Panc1 (cell line): ENCODE measurements at regions not wholly inside any gene's neighbourhood (a gene's known extent, or its start where the extent isn't known, plus 50 kb on each side); places are given as distances from the start of the nearest gene placed in this dataset.

Experiments
- ATAC-seq: fragments of 200-7000 bp; cut with Tn5 transposase; 2 replicates; pipeline ENCODE4 v1.9.1; 2020; ENCODE audit warnings: mild to moderate bottlenecking, moderate library complexity
- BruUV-seq: library from RNA; stranded (reverse); fragments of 400-500 nt; replicated peaks from 2 replicates; lab custom pipeline; 2021; lab: Mats Ljungman, UMichigan
- CTCF ChIA-PET: fragments of 300-600 bp; sonication (Branson Sonifier 250); formaldehyde crosslinking; loops from one replicate; lab custom pipeline; 2022; ENCODE audit warnings: antibody characterized with exemption; lab: Charles Lee
- POLR2A ChIA-PET: fragments of 300-600 bp; sonication (Branson Sonifier 250); formaldehyde crosslinking; loops from one replicate; lab custom pipeline; 2022; ENCODE audit warnings: antibody characterized with exemption; lab: Charles Lee
- DNase-seq: peaks from one replicate; pipeline ENCODE4 v3.0.0-alpha.2; 2010; ENCODE audit warnings: low read depth, low spot score
- H3K27ac ChIP-seq: 2 replicates; pipeline ENCODE4 v1.5.1; 2011; ENCODE audit warnings: mild to moderate bottlenecking, low read length, inconsistent platforms
- H3K27me3 ChIP-seq: fragments of 200-500 bp; sonication (Bioruptor generic); 2 replicates; pipeline ENCODE4 v1.6.0; 2014; ENCODE audit warnings: low read length, inconsistent platforms; ENCODE audit not compliant: control insufficient read depth, insufficient read depth
- H3K36me3 ChIP-seq: fragments of 200-500 bp; sonication (Bioruptor generic); 2 replicates; pipeline ENCODE4 v1.5.1; 2014; ENCODE audit warnings: inconsistent platforms, mild to moderate bottlenecking, low read length, moderate library complexity; ENCODE audit not compliant: control insufficient read depth, insufficient read depth
- H3K4me1 ChIP-seq: 2 replicates; pipeline ENCODE4 v1.5.1; 2011; ENCODE audit warnings: inconsistent platforms, mild to moderate bottlenecking, low read length, moderate library complexity; ENCODE audit not compliant: control insufficient read depth, insufficient read depth
- H3K4me3 ChIP-seq, 2 experiments: 2 replicates each; pipeline ENCODE4 v1.5.1; 2011 to 2012; ENCODE audit warnings: low read depth in 2 of 2, low read length in 2 of 2, mild to moderate bottlenecking in 2 of 2, inconsistent platforms in 1 of 2, moderate library complexity in 1 of 2
- H3K9me3 ChIP-seq: fragments of 200-500 bp; sonication (Bioruptor generic); 2 replicates; pipeline ENCODE4 v1.5.1; 2014; ENCODE audit warnings: low read depth, mild to moderate bottlenecking, inconsistent platforms, low read length, moderate library complexity; ENCODE audit not compliant: control insufficient read depth, insufficient read depth
- CTCF ChIP-seq: fragments of 450-650 bp; IDR thresholded peaks from 2 replicates; pipeline ENCODE4 v1.5.1; 2017; ENCODE audit warnings: mild to moderate bottlenecking
- POLR2AphosphoS5 ChIP-seq: IDR thresholded peaks from 2 replicates; pipeline ENCODE4 v1.6.1; 2012; ENCODE audit warnings: mild to moderate bottlenecking, low read depth, low read length, moderate library complexity
- REST ChIP-seq, 2 experiments: IDR thresholded peaks; 2 replicates each; pipeline ENCODE4 v1.6.1; 2011 to 2012; ENCODE audit warnings: low read depth in 2 of 2, control low read depth in 1 of 2, low read length in 1 of 2, mild to moderate bottlenecking in 1 of 2, moderate library complexity in 1 of 2; ENCODE audit not compliant: insufficient read depth in 1 of 2
- SIN3A ChIP-seq: IDR thresholded peaks from 2 replicates; pipeline ENCODE4 v1.6.1; 2012; ENCODE audit warnings: low read depth, mild to moderate bottlenecking, low read length, moderate library complexity, borderline replicate concordance; ENCODE audit not compliant: insufficient read depth
- TCF7L2 ChIP-seq: IDR thresholded peaks from 2 replicates; pipeline ENCODE4 v1.6.1; 2011; ENCODE audit warnings: mild to moderate bottlenecking, low read depth, low read length, inconsistent platforms
- in situ Hi-C: cut with HindIII; loops from 2 replicates; pipeline ENCODE4 v1.10.0; 2016; ENCODE audit warnings: low sequenced_read_pairs, low pct_unique_long_range_greater_than_20kb
- intact Hi-C: fragments of 100-400 bp; cut with micrococcal nuclease; formaldehyde crosslinking; loops from one replicate; pipeline ENCODE4 v1.10.0; 2022; ENCODE audit not compliant: unreplicated experiment

DNA sequence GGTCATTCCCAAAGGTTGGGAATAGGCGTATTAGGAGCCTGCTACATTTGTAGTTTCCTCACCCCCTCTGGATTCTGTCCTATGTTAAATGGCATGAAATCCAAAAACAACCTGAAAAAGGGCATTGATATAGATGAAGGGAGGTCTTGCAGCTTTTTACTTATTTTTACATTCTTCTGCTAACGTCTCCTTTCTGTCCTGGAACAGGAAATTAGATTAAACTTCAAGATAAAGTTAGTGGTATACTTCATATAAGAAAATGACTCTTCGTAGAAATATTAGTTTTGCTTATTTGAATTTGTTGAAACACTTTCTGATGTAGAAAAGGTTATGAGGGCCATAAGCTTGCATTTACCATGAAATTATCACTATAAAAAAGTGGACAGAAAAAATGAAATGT, 694.5 kb downstream of the ADCYAP1 start:
- no peak overlapping the region for H3K27ac ChIP-seq
- intact Hi-C loops (no loop called here), in situ Hi-C loops (no loop called here)
- TF ChIP-seq CTCF (no peak), REST (IDR thresholded peaks at IDR 0.05; ENCODE audit: insufficient read depth in 1 of 2, low read depth in 2 of 2, low read length in 1 of 2) (no peak), POLR2AphosphoS5 (no peak), TCF7L2 (no peak), SIN3A (no peak)
- BruUV-seq: no TSS peak
- CTCF ChIA-PET: no interaction called here
- ATAC-seq (no peak), DNase-seq (no peak)
- H3K27me3 ChIP-seq: no peaks in the 10 kb centered on the region
- H3K9me3 ChIP-seq: no peaks in the 10 kb centered on the region
- H3K4me1 ChIP-seq: no peaks in the 10 kb centered on the region
- no peaks in the 10 kb centered on the region for H3K36me3 ChIP-seq
- H3K4me3 ChIP-seq: no peak overlapping the region
- POLR2A ChIA-PET: no interaction called here

DNA sequence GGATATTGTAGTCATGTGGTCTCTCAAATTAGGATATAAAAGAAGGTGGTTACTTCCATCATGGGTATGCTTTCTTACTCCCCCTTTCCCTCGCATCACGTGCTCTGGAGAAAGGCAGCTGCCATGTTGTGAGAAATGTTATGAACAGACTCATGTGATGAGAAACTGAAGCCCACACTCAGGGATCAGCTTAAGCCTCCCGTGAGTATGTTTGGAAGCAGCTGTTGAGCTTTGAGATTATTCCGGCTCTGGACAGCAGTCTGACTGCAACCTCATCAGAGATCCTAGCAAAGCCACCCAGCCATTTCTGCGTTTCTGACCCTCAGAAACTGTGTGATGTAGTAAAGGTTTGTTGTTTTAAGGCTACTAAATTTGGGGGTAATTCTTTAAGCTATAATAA, 700.1 kb downstream of the ADCYAP1 start:
- no peak for TF ChIP-seq POLR2AphosphoS5
- no peak for TF ChIP-seq CTCF
- no peak for TF ChIP-seq REST (IDR thresholded peaks at IDR 0.05; ENCODE audit: insufficient read depth in 1 of 2, low read depth in 2 of 2, low read length in 1 of 2)
- no peak for TF ChIP-seq TCF7L2
- no peak for TF ChIP-seq SIN3A
- no TSS peak for BruUV-seq
- H3K4me3 ChIP-seq: no peak overlapping the region
- H3K4me1 ChIP-seq: no peaks in the 10 kb centered on the region
- DNase-seq (no peak), ATAC-seq (no peak)
- no peaks in the 10 kb centered on the region for H3K9me3 ChIP-seq
- H3K27ac ChIP-seq: no peak overlapping the region
- CTCF ChIA-PET: no interaction called here
- POLR2A ChIA-PET: no interaction called here
- intact Hi-C loops: no loop called here
- no peaks in the 10 kb centered on the region for H3K36me3 ChIP-seq
- H3K27me3 ChIP-seq: no peaks in the 10 kb centered on the region
- in situ Hi-C loops: no loop called here
